ENCODE measurements at regions not wholly inside any gene's neighbourhood (a gene's known extent, or its start where the extent isn't known, plus 50 kb on each side); places are given as distances from the start of the nearest gene placed in this dataset.

GRCh38 chr3:168157099-168157700 lies 61.5 kb upstream of the GOLIM4 start:
- H3K27me3 ChIP-seq (ENCODE audit: control insufficient read depth, insufficient read depth, low read length) = no peaks in the 10 kb centered on the region
- DNase-seq = no peak

GRCh38 chr3:168156479-168156878 lies 60.8 kb upstream of the GOLIM4 start:
- H3K36me3 ChIP-seq (replicated peaks; ENCODE audit: control insufficient read depth, insufficient read depth, low read length) = no peaks in the 10 kb centered on the region; the same call in 1 of the 2 replicates

More at GRCh38 chr3:168157099-168157700, 61.5 kb upstream of the GOLIM4 start:
- H3K36me3 ChIP-seq (replicated peaks; ENCODE audit: control insufficient read depth, insufficient read depth, low read length) = no peaks in the 10 kb centered on the region; the same call in 1 of the 2 replicates
- no peak overlapping the region for H3K4me3 ChIP-seq (ENCODE audit: insufficient read depth, low read depth, low read length)

GRCh38 chr3:168155303-168155702 lies 59.6 kb upstream of the GOLIM4 start:
- H3K36me3 ChIP-seq (replicated peaks; ENCODE audit: control insufficient read depth, insufficient read depth, low read length) = no peaks in the 10 kb centered on the region
- no peak overlapping the region for H3K4me3 ChIP-seq (ENCODE audit: insufficient read depth, low read depth, low read length)
- no peak for DNase-seq
- no peaks in the 10 kb centered on the region for H3K27me3 ChIP-seq (ENCODE audit: control insufficient read depth, insufficient read depth, low read length)

More at GRCh38 chr3:168156479-168156878, 60.8 kb upstream of the GOLIM4 start:
- no peaks in the 10 kb centered on the region for H3K27me3 ChIP-seq (ENCODE audit: control insufficient read depth, insufficient read depth, low read length)
- DNase-seq = no peak
- H3K4me3 ChIP-seq (ENCODE audit: insufficient read depth, low read depth, low read length) = no peak overlapping the region

GRCh38 chr3:168154089-168154488 lies 58.4 kb upstream of the GOLIM4 start:
- no peak for DNase-seq
- no peaks in the 10 kb centered on the region for H3K27me3 ChIP-seq (ENCODE audit: control insufficient read depth, insufficient read depth, low read length)
- H3K36me3 ChIP-seq (replicated peaks; ENCODE audit: control insufficient read depth, insufficient read depth, low read length) = no peaks in the 10 kb centered on the region
- H3K4me3 ChIP-seq (ENCODE audit: insufficient read depth, low read depth, low read length) = no peak overlapping the region

GRCh38 chr3:168152149-168152548 lies 56.4 kb upstream of the GOLIM4 start:
- Histone ChIP-seq H3K4me3 (ENCODE audit: insufficient read depth, low read depth, low read length) (no peak overlapping the region), H3K36me3 (replicated peaks; ENCODE audit: control insufficient read depth, insufficient read depth, low read length) (no peaks in the 10 kb centered on the region), H3K27me3 (ENCODE audit: control insufficient read depth, insufficient read depth, low read length) (no peaks in the 10 kb centered on the region)
- no peak for DNase-seq
